Dermis microvascular lymphatic vessel endothelial cell (primary cell): ENCODE measurements at regions not wholly inside any gene's neighbourhood (a gene's known extent, or its start where the extent isn't known, plus 50 kb on each side); places are given as distances from the start of the nearest gene placed in this dataset.

Experiments
- DNase-seq, 2 donors: peaks; one replicate each; pipeline versions ENCODE4 v3.0.0 to v3.0.0-alpha.2; 2010; ENCODE audit warnings: low read depth in 2 of 2

GRCh38 chr13:39100996-39101738 is 62.9 kb downstream of the NHLRC3 start:
- DNase-seq = no peak

- DNase-seq = no peak
These were observed 64.8 kb downstream of the NHLRC3 start for GRCh38 chr13:39102981-39103490.

DNA sequence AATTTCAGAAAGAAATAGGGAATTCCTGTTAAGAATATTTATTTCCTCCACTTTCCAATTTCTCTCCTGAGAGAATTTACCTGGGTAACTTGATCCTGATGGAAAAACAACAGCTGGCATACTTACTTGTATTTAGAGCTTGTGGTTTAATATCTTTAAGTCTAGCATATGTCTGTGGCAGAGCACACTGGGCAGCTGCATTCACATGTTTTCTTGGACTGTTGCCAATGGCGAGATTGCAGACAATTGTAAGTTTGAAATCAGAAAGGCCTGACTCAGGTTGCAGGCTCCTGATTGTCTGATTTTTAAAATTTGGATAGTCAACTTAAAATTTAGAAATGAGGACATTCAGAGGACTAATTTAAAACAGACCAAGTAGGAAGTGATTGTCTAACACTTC is 66.9 kb downstream of the NHLRC3 start:
- DNase-seq = peak in 1 of 2 donors; percentile 50

DNA sequence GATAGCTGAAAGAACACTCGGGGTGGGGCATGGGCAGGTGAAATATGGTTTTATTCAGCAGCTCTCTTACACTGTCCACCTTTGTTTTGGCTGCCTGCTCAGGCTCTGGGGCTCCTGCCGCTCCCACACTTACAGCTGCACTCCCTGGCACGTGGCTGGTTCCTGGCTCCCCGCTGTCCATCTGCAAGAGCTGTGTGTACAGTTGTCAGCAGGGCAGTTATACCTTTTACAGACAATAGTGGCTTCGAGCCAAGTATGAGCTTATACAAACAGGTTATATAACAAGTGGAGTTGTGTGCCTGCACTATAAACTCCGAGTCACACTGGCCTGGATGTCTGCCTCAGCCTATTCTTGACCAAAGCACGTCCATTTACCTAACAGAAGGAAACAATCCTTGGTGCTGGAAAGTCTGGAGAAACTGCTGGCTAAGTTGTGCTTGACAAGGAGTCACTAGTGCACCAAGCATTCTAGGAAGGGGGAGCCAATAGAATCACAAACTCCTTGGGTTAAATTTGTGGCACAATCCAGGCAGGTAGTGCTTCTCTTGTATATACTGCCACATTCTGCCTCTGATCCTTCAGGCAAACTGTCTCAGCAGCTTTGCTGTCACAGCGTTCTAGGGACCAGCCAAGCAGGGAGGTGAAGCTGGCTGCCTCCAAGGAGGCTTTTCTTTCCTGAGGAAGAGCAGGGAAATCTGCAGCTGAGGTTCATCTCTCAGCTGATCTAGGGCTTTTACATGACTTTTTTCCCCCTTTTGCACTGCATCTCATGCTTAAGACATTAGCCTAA is 68.2 kb downstream of the NHLRC3 start:
- DNase-seq = peak in 1 of 2 donors; percentile 7

DNA sequence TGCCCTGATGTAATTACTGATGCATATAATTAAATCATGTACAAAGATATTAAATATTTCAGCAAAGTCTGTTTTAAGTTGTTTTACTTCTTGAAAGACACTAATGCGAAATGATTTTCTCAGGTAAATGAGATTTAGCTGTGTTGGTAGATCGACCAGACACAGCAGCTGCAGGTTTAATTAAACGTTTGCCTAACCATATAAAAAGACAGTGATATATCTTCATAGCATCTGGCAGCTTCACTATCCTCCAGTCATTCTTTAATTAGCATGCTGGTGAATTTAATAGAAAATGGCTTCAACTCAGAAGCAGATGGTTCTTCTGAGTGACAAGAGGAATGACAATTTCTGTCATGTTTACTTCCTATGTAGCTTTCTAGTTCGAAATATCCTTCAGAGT is 69.3 kb downstream of the NHLRC3 start:
- no peak for DNase-seq

- no peak for DNase-seq
These were observed 70.5 kb downstream of the NHLRC3 start for GRCh38 chr13:39108783-39109182.

DNA sequence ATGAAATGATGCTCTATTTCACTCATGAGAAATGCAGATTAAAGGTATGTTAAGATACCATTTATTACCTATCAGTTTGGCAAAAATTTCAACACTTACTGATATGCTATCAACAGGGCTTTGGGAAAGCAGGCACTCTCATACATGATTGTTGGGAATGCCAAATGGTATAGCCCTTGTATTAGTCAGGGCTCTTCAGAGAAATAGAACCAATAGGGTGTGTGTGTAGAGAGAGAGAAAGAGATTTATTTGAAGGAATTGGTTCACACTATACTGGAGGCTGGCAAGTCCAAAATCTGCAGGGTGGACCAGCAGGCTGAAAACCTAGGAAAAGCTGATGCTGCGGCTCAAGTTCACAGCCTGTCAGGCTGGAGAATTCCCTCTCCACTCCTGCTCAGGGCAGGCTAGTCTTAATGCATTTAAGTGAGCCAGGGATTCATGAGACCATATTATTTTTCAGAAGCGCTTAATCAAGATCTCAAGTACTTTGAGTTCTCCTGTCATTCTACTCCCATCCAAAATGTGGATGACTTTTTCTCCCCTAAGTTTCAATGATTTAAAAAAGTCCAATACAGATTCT is 72.4 kb downstream of the NHLRC3 start:
- no peak for DNase-seq

DNA sequence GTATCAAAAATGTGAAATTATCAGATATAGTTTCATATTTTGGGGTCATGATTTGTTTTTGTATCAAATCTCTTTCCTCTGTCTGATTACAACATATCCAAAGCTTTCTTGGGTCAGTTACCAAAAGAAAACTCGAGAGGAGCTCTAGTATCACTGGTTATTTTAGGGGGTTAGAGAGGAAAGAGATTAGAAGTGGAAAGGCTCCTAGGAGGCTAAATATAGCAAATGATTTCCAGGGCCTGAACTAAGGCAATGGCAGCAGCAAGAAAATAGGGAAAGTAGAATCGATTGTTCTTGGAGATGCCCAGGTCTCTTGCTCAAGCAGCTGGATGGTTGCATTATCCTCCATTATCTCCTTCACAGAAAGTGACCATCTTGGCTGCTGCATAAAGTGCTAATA is 72.9 kb downstream of the NHLRC3 start:
- DNase-seq = no peak

DNA sequence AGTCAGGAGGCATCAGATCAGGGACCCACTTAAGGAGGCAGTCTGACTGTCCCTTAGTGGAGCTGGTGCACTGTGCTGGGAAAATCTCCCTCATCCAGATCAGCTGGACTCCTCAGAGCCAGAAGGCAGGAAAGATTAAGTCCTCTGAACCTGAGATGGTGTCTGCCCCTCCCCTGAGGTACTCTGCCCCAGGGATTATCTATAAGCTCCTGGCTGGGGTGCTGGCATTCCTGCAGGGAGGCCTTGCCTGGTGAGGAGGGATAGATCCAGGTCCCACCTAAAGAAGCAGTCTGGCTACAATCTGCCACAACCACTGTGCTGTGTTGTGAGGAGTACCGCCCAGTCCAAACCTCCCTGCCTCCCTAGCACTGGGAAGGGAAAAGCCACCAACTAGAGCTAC is 81.2 kb downstream of the NHLRC3 start:
- no peak for DNase-seq

- no peak for DNase-seq
These were observed 85.3 kb downstream of the NHLRC3 start for GRCh38 chr13:39123578-39123977.

DNA sequence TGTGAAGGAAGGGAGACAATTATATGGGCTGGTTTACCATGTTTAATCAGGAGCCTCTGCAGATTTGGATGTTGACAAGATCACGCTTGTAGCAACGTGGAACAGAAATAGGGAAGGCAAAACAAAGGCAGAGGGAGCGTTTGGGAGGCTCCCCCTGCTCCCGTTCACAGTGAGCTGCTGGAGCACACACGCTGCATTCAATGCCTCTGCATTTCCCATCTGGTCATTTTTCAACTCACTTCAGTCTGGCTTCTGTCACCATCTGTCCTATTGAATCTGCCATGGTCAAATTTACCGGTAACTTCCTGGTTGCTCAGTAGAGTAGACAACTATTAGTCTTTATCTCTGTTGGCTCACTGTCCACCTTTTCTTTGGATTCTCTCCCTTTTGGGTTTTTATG is 91.0 kb downstream of the NHLRC3 start:
- DNase-seq = no peak

GRCh38 chr13:39130301-39130700 is 92.0 kb downstream of the NHLRC3 start:
- DNase-seq = no peak

GRCh38 chr13:39132286-39133230 is 94.3 kb downstream of the NHLRC3 start:
- no peak for DNase-seq

GRCh38 chr13:39133781-39134180 is 95.5 kb downstream of the NHLRC3 start:
- DNase-seq = no peak

GRCh38 chr13:39134574-39134973 is 96.3 kb downstream of the NHLRC3 start:
- no peak for DNase-seq

- DNase-seq = no peak
These were observed 106.1 kb downstream of the NHLRC3 start for GRCh38 chr13:39144391-39144790.

DNA sequence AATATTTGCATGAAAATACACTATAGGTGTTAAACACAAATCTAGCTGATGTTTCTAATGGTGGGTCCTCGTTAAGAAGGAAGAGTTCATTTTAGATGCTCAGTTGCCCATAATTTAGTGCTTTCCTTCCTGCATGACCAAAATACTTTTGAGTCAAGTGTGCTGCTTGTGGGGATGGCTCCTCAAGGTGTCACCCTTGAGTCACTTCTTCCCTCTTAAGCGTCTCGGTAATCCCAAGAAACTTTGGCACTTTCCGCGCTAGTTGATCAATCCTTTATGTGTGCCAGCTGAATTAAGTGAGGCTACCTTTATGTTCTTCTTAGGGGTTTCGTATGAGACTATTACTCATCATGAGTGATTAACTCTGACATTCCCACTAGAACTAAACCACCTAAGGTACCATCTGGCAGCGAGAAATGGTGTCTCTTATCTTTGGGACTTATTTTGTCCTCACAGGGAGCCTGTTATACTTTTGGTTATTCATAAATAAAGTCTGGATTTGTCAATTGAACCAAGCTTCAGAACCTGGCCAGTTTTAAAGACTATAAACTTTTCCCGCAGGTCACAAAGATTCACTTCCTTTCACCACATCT is 106.8 kb downstream of the NHLRC3 start:
- peak; percentile 24 to 65 for DNase-seq

GRCh38 chr13:39148513-39148961 is 110.3 kb downstream of the NHLRC3 start:
- DNase-seq = peak; percentile 24 to 30

DNA sequence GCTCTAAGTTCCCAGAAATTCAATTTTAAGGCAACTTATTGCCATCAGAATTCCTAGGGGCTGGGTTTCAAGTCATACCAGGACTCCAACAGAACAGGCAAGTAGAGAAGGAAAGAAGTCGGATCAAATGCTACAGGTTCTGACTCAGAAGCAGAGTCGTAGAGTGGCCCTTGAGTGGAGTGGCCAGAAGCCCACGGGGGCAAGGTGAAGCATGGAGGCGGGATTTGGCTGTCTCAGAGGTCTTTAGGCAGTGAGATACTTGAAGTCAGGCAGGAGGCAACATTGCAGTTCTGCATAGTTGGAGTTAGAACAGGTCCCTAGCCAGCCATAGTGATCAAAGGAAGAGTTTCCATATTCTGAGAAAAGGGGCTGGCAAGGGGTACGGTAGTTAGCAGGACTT is 111.6 kb downstream of the NHLRC3 start:
- DNase-seq = no peak

GRCh38 chr13:39154041-39154440 is 115.8 kb downstream of the NHLRC3 start:
- no peak for DNase-seq

DNA sequence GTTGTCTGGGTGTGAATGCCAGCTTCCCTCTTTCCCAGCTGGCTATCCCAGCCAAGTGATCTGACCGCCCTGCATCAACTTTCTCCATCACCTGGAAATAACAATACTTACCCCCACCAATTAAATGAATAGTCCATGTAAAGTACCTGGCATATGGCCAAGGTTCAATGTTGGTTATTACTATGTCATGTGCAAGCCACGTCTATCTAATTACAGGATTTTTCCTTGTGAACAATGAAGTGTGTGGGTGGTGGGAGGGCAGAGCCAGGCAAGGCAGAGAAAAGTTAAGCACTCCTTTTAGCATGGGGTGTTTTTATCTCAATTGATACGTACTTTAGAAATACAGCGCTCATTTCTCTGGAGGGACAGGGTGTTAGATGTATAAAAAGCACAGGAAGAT is 121.1 kb downstream of the NHLRC3 start:
- peak; percentile 37 to 42 for DNase-seq
